Breast epithelium (tissue), 4 donors: ENCODE measurements at regions not wholly inside any gene's neighbourhood (a gene's known extent, or its start where the extent isn't known, plus 50 kb on each side); places are given as distances from the start of the nearest gene placed in this dataset.

Experiments
- DNase-seq, 2 donors: peaks; one replicate each; pipeline ENCODE4 v3.0.0-alpha.2; 2019; ENCODE audit warnings: low spot score in 2 of 2
- H3K27ac ChIP-seq, 2 donors: fragments of 200-600 bp; sonication (generic) in 1 of 2; one replicate each; pipeline ENCODE4 v1.5.1; 2016 to 2019; ENCODE audit warnings: mild to moderate bottlenecking in 1 of 2
- H3K27me3 ChIP-seq, 2 donors: fragments of 200-600 bp; sonication (generic) in 1 of 2; one replicate each; pipeline versions ENCODE4 v1.5.1 to v1.6.0; 2017 to 2019; ENCODE audit warnings: control low read depth in 1 of 2, mild to moderate bottlenecking in 1 of 2
- H3K36me3 ChIP-seq: fragments of 200-600 bp; one replicate; pipeline ENCODE4 v1.5.1; 2019
- H3K4me1 ChIP-seq, 2 donors: fragments of 200-600 bp; sonication (generic); one replicate each; pipeline ENCODE4 v1.5.1; 2016 to 2019; ENCODE audit warnings: control low read depth in 1 of 2
- H3K4me3 ChIP-seq, 3 donors: fragments of 200-600 bp; sonication (generic); 1 replicate in 2 of 3; 2 replicates in 1 of 3; pipeline ENCODE4 v1.5.1; 2016 to 2019; ENCODE audit warnings: mild to moderate bottlenecking in 3 of 3, moderate library complexity in 2 of 3
- H3K9me3 ChIP-seq, 2 donors: fragments of 200-600 bp; sonication (generic) in 1 of 2; one replicate each; pipeline ENCODE4 v1.5.1; 2016 to 2019; ENCODE audit warnings: control low read depth in 1 of 2
- CTCF ChIP-seq, 3 donors: fragments of 450-650 bp; IDR thresholded peaks; one replicate each; pipeline ENCODE4 v1.5.1; 2016 to 2017; ENCODE audit warnings: antibody characterized with exemption in 3 of 3, mild to moderate bottlenecking in 3 of 3, moderate library complexity in 3 of 3
- POLR2A ChIP-seq: fragments of 450-650 bp; IDR thresholded peaks from one replicate; pipeline ENCODE4 v1.6.1; 2016; ENCODE audit warnings: antibody characterized with exemption, mild to moderate bottlenecking, moderate library complexity
- POLR2AphosphoS5 ChIP-seq, 3 donors: sonication (generic); formaldehyde crosslinking; IDR thresholded peaks; one replicate each; pipeline ENCODE4 v1.6.1; 2017; ENCODE audit warnings: antibody characterized with exemption in 3 of 3
- intact Hi-C: fragments of 100-400 bp; cut with DNase I; formaldehyde crosslinking; loops from one replicate; pipeline ENCODE4 v1.15.1; 2023; ENCODE audit warnings: low total_unique reads

- Histone ChIP-seq H3K4me3 (no peak overlapping the region), H3K4me1 (peaks cover 3 to 4% of the 10 kb centered on the region in 2 donors), H3K27me3 (no peaks in the 10 kb centered on the region), H3K27ac (peak overlapping the region; percentile 59 to 84), H3K9me3 (no peaks in the 10 kb centered on the region), H3K36me3 (no peaks in the 10 kb centered on the region)
- TF ChIP-seq CTCF (IDR thresholded peaks at IDR 0.05) (no peak), POLR2AphosphoS5 (IDR thresholded peaks at IDR 0.05) (peak; percentile 83 to 100 (median 90))
- intact Hi-C loops, result loop anchor here (10.0 kb wide), 1 partner anchor 178 kb away; the partner anchor contains the start of gene MAFB
- DNase-seq, result peak; percentile 79 to 96
Observed at GRCh38 chr20:40506537-40506939, 182.5 kb downstream of the MAFB start.

GRCh38 chr20:40503119-40503518, 185.9 kb downstream of the MAFB start:
- intact Hi-C loops, result loop anchor here (10.0 kb wide), 1 partner anchor 182 kb away; the partner anchor contains the start of gene MAFB
- H3K4me1 ChIP-seq, result peaks cover 0 to 3% of the 10 kb centered on the region in 2 donors
- no peak for DNase-seq
- H3K27ac ChIP-seq, result no peak overlapping the region
- H3K9me3 ChIP-seq, result no peaks in the 10 kb centered on the region
- H3K27me3 ChIP-seq, result no peaks in the 10 kb centered on the region
- H3K36me3 ChIP-seq, result no peaks in the 10 kb centered on the region
- TF ChIP-seq POLR2AphosphoS5 (IDR thresholded peaks at IDR 0.05), result no peak
- no peak for TF ChIP-seq CTCF (IDR thresholded peaks at IDR 0.05)
- no peak for TF ChIP-seq POLR2A
- H3K4me3 ChIP-seq, result no peak overlapping the region

- TF ChIP-seq CTCF (IDR thresholded peaks at IDR 0.05) (no peak), POLR2A (no peak), POLR2AphosphoS5 (IDR thresholded peaks at IDR 0.05) (no peak)
- H3K4me3 ChIP-seq, result no peak overlapping the region
- no peak for DNase-seq
Observed at GRCh38 chr20:40502576-40502975, 186.5 kb downstream of the MAFB start.

GRCh38 chr20:40499391-40499790, 189.6 kb downstream of the MAFB start:
- no peak for TF ChIP-seq POLR2A
- TF ChIP-seq POLR2AphosphoS5 (IDR thresholded peaks at IDR 0.05), result no peak
- no peak for TF ChIP-seq CTCF (IDR thresholded peaks at IDR 0.05)
- no peak for DNase-seq
- no peaks in the 10 kb centered on the region for H3K4me1 ChIP-seq
- intact Hi-C loops, result no loop called here
- no peaks in the 10 kb centered on the region for H3K36me3 ChIP-seq
- H3K4me3 ChIP-seq, result no peak overlapping the region
- H3K27me3 ChIP-seq, result no peaks in the 10 kb centered on the region
- no peaks in the 10 kb centered on the region for H3K9me3 ChIP-seq
- H3K27ac ChIP-seq, result no peak overlapping the region

More at GRCh38 chr20:40502576-40502975, 186.5 kb downstream of the MAFB start:
- no peaks in the 10 kb centered on the region for H3K9me3 ChIP-seq
- H3K4me1 ChIP-seq, result peaks cover 0 to 3% of the 10 kb centered on the region in 2 donors
- H3K27me3 ChIP-seq, result no peaks in the 10 kb centered on the region
- H3K36me3 ChIP-seq, result no peaks in the 10 kb centered on the region
- intact Hi-C loops, result loop anchor here (10.0 kb wide), 1 partner anchor 182 kb away; the partner anchor contains the start of gene MAFB
- H3K27ac ChIP-seq, result no peak overlapping the region

GRCh38 chr20:40497899-40498691, 190.9 kb downstream of the MAFB start:
- intact Hi-C loops, result no loop called here
- no peak overlapping the region for H3K4me3 ChIP-seq
- no peak overlapping the region for H3K27ac ChIP-seq
- no peaks in the 10 kb centered on the region for H3K27me3 ChIP-seq
- H3K36me3 ChIP-seq, result no peaks in the 10 kb centered on the region
- DNase-seq, result no peak
- TF ChIP-seq POLR2AphosphoS5 (IDR thresholded peaks at IDR 0.05) (peak in 1 of 3 donors; percentile 56), POLR2A (no peak)
- no peaks in the 10 kb centered on the region for H3K4me1 ChIP-seq
- no peaks in the 10 kb centered on the region for H3K9me3 ChIP-seq
